Stimulated activated naive CD8-positive, alpha-beta T cell treated with anti-CD3 and anti-CD28 coated beads, Interleukin-15, Interleukin-2, amounts not matched to agents 100 ng/mL and 50 ng/mL, for 24 hours (primary cell): ENCODE measurements at regions not wholly inside any gene's neighbourhood (a gene's known extent, or its start where the extent isn't known, plus 50 kb on each side); places are given as distances from the start of the nearest gene placed in this dataset.

Experiments used
- H3K27ac Mint-ChIP-seq: one replicate; pipeline ENCODE4 v1.8.0; 2021; ENCODE audit warnings: mild to moderate bottlenecking, mixed read lengths
- H3K27me3 Mint-ChIP-seq: one replicate; pipeline ENCODE4 v1.8.0; 2021; ENCODE audit warnings: mixed read lengths
- H3K36me3 Mint-ChIP-seq: one replicate; pipeline ENCODE4 v1.8.0; 2021; ENCODE audit warnings: low read depth, mixed read lengths
- H3K4me1 Mint-ChIP-seq: one replicate; pipeline ENCODE4 v1.8.0; 2021; ENCODE audit warnings: low read depth, mixed read lengths
- H3K4me3 Mint-ChIP-seq: one replicate; pipeline ENCODE4 v1.8.0; 2021; ENCODE audit warnings: mild to moderate bottlenecking, mixed read lengths
- H3K9me3 Mint-ChIP-seq: one replicate; pipeline ENCODE4 v1.8.0; 2021; ENCODE audit warnings: mixed read lengths

DNA sequence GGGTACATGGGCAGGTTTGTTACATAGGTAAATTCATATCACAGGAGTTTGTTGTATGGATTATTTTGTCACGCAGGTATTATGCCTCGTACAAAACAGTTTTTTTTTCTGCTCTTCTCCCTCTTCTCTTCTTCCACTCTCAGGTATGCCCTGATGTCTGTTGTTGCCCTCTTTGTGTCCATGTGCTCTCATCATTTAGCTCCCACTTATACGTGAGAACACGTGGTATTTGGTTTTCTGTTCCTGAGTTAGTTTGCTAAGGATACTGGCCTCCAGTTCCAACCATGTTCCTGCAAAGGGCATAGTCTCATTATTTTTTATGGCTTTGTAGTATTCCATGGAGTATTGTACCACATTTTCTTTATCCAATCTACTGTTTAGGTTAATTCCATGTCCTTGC is 65.7 kb downstream of the UNC5CL start:
- peaks cover 60% of the 10 kb centered on the region for H3K27me3 Mint-ChIP-seq

GRCh38 chr6:40972814-40973213 is 66.2 kb downstream of the UNC5CL start:
- peaks cover 3% of the 10 kb centered on the region for H3K9me3 Mint-ChIP-seq
- H3K27ac Mint-ChIP-seq = no peak overlapping the region
- peaks cover 55% of the 10 kb centered on the region for H3K27me3 Mint-ChIP-seq
- no peak overlapping the region for H3K4me3 Mint-ChIP-seq
- H3K4me1 Mint-ChIP-seq = no peaks in the 10 kb centered on the region
- H3K36me3 Mint-ChIP-seq = no peaks in the 10 kb centered on the region

More for the DNA sequence above, 65.7 kb downstream of the UNC5CL start:
- Mint-ChIP-seq H3K4me1 (no peaks in the 10 kb centered on the region), H3K4me3 (no peak overlapping the region), H3K36me3 (no peaks in the 10 kb centered on the region), H3K9me3 (peaks cover 3% of the 10 kb centered on the region), H3K27ac (no peak overlapping the region)

DNA sequence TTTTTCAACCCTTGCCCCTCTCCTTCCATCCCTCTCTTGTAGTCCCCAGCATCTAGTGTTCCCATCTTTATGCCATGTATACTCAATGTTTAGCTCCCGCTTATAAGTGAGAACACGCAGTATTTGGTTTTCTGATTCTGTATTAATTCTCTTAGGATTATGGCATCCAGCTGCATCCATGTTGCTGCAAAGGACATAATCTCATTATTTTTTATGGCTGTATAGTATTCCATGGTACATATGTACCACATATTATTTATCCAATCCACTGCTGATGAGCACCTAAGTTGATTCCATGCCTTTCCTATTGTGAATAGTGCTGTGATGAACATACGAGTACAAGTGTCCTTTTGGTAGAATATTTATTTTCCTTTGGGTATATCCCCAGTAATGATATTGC is 66.8 kb downstream of the UNC5CL start:
- Mint-ChIP-seq H3K27me3 (peaks cover 49% of the 10 kb centered on the region), H3K4me1 (no peaks in the 10 kb centered on the region), H3K4me3 (no peak overlapping the region), H3K36me3 (no peaks in the 10 kb centered on the region), H3K9me3 (peaks cover 3% of the 10 kb centered on the region), H3K27ac (no peak overlapping the region)

- no peak overlapping the region for H3K27ac Mint-ChIP-seq
- peaks cover 3% of the 10 kb centered on the region for H3K9me3 Mint-ChIP-seq
- H3K36me3 Mint-ChIP-seq = no peaks in the 10 kb centered on the region
- H3K4me1 Mint-ChIP-seq = no peaks in the 10 kb centered on the region
- H3K27me3 Mint-ChIP-seq = peaks cover 15% of the 10 kb centered on the region
- H3K4me3 Mint-ChIP-seq = no peak overlapping the region
Measured at GRCh38 chr6:40968620-40969164, 70.3 kb downstream of the UNC5CL start.

- peaks cover 6% of the 10 kb centered on the region for H3K27me3 Mint-ChIP-seq
- H3K9me3 Mint-ChIP-seq = no peaks in the 10 kb centered on the region
- H3K4me1 Mint-ChIP-seq = peaks cover 11% of the 10 kb centered on the region
- H3K27ac Mint-ChIP-seq = no peak overlapping the region
- no peak overlapping the region for H3K4me3 Mint-ChIP-seq
- no peaks in the 10 kb centered on the region for H3K36me3 Mint-ChIP-seq
Measured at GRCh38 chr6:40966860-40967259, 72.2 kb downstream of the UNC5CL start.

DNA sequence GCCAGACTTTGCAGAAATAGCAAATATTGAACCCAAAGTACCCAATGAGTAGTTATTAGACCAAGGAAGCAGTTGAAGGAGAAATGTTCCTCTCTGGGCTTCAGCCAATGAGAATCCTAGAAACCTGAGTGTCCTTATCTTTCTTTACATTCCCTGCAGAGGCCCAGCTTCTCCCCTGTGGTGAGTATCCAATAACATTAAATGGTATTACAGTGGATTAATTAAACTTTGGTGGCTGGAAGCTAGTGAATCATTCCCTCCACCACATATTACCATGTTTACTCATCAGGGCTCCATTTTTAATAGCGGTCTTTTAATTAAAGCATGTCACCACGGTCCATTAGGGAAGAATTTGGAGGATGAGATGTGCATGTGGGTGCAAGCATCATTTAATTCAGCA is 74.0 kb downstream of the UNC5CL start:
- no peak overlapping the region for H3K4me3 Mint-ChIP-seq
- H3K4me1 Mint-ChIP-seq = peaks cover 11% of the 10 kb centered on the region
- H3K9me3 Mint-ChIP-seq = no peaks in the 10 kb centered on the region
- H3K27ac Mint-ChIP-seq = no peak overlapping the region
- peaks cover 6% of the 10 kb centered on the region for H3K27me3 Mint-ChIP-seq
- H3K36me3 Mint-ChIP-seq = no peaks in the 10 kb centered on the region

DNA sequence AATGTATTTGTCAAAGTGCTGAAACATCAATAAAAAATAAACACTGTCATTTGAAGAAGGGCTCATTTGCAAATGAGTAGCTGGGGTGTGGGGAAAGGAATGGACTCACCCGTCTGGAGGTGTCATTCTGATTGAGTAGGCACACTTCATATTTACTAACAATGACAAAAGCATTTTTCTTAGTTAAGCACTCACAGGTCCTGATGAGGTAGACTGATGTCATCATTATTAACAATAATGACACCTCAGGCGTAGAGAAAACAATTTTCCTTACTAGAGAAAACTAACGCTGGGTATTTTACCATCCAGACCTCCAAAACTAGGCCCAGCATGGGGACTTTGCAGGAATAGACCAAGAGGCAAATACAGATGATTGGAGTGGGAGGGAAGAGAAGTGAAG is 76.0 kb downstream of the UNC5CL start:
- no peak overlapping the region for H3K4me3 Mint-ChIP-seq
- H3K36me3 Mint-ChIP-seq = no peaks in the 10 kb centered on the region
- peaks cover 11% of the 10 kb centered on the region for H3K4me1 Mint-ChIP-seq
- H3K9me3 Mint-ChIP-seq = no peaks in the 10 kb centered on the region
- H3K27ac Mint-ChIP-seq = no peak overlapping the region
- no peaks in the 10 kb centered on the region for H3K27me3 Mint-ChIP-seq

- H3K27ac Mint-ChIP-seq = peak overlapping the region; percentile 2
- H3K27me3 Mint-ChIP-seq = no peaks in the 10 kb centered on the region
- no peaks in the 10 kb centered on the region for H3K36me3 Mint-ChIP-seq
- H3K9me3 Mint-ChIP-seq = no peaks in the 10 kb centered on the region
- H3K4me1 Mint-ChIP-seq = peaks cover 11% of the 10 kb centered on the region
- no peak overlapping the region for H3K4me3 Mint-ChIP-seq
Measured at GRCh38 chr6:40962241-40962640, 76.8 kb downstream of the UNC5CL start.

DNA sequence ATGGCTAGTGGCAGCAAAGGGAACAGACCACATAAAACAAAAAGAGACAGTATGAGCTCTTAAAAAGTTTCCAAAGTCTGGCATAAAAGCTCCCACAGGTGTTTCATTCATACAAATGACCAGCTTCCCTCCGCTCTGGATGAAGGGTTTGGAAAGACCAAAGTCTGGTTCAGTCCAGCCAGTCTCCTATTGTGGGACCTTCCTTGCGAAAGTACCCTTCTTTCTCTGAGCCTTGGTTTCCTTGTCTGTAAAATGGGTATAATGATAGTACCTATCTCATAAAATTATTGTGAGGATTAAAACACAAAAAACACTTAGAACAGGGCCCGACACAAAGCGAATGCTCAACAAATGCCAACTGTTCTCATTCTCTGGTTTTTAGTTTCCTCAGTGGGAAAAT is 77.2 kb downstream of the UNC5CL start:
- Mint-ChIP-seq H3K4me3 (no peak overlapping the region), H3K27me3 (no peaks in the 10 kb centered on the region), H3K36me3 (no peaks in the 10 kb centered on the region), H3K27ac (peak overlapping the region; percentile 2), H3K4me1 (peaks cover 11% of the 10 kb centered on the region), H3K9me3 (no peaks in the 10 kb centered on the region)

- H3K27me3 Mint-ChIP-seq = no peaks in the 10 kb centered on the region
- H3K9me3 Mint-ChIP-seq = no peaks in the 10 kb centered on the region
- peaks cover 11% of the 10 kb centered on the region for H3K4me1 Mint-ChIP-seq
- H3K36me3 Mint-ChIP-seq = no peaks in the 10 kb centered on the region
- no peak overlapping the region for H3K27ac Mint-ChIP-seq
- H3K4me3 Mint-ChIP-seq = no peak overlapping the region
Measured at GRCh38 chr6:40960742-40961430, 78.1 kb downstream of the UNC5CL start.

DNA sequence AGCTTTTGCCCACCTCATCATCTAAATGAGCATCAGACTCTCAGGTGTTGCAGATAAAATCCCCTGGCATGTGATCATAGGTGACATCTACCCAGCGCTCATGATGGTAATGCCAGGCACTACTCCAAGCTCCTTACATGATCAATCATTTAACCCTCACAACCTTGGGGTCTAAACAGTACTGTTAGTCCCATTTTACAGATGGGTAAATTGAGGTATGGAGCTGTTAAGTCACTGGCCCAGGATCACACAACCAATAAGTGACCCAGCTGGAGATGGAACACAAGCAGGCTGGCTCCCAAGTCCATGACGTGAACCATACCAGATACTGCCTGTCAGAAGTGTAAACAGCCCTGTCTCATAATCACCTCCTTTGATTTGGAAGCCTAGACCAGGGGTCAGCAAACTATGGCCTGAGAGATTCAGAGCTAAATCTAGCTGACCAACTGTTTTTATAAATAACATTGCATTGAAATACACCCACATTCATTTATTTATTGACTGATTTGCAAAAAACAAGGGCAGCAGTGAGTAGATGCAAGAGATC is 79.2 kb downstream of the UNC5CL start:
- Mint-ChIP-seq H3K4me3 (no peak overlapping the region), H3K27me3 (no peaks in the 10 kb centered on the region), H3K36me3 (no peaks in the 10 kb centered on the region), H3K27ac (no peak overlapping the region), H3K4me1 (peaks cover 11% of the 10 kb centered on the region), H3K9me3 (no peaks in the 10 kb centered on the region)

DNA sequence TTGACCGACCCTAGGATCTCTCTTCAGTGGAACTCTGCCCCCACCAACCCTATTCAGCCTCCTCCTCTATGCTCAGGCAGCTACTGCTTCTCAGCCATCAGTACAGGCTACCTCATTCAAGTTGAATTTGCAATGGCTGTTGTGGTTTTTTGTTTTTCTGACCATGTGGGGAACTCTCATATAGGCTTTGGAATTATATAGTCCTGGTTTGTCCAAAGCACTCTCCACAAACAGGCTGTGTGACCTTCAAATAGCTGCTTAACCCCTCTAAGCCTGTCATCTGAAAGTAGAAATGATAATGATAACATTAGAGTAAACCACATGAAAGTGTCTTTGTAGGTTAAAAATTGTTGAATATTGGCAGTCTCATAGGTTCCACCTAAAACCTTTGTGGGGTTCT is 80.3 kb downstream of the UNC5CL start:
- H3K9me3 Mint-ChIP-seq = no peaks in the 10 kb centered on the region
- H3K4me1 Mint-ChIP-seq = peaks cover 11% of the 10 kb centered on the region
- H3K27me3 Mint-ChIP-seq = no peaks in the 10 kb centered on the region
- H3K36me3 Mint-ChIP-seq = no peaks in the 10 kb centered on the region
- no peak overlapping the region for H3K4me3 Mint-ChIP-seq
- H3K27ac Mint-ChIP-seq = no peak overlapping the region

GRCh38 chr6:40957616-40958492 is 81.2 kb downstream of the UNC5CL start:
- Mint-ChIP-seq H3K4me1 (peaks cover 10% of the 10 kb centered on the region), H3K36me3 (no peaks in the 10 kb centered on the region), H3K9me3 (no peaks in the 10 kb centered on the region), H3K4me3 (no peak overlapping the region), H3K27me3 (no peaks in the 10 kb centered on the region), H3K27ac (no peak overlapping the region)

GRCh38 chr6:40956936-40957335 is 82.1 kb downstream of the UNC5CL start:
- H3K27me3 Mint-ChIP-seq = no peaks in the 10 kb centered on the region
- H3K9me3 Mint-ChIP-seq = no peaks in the 10 kb centered on the region
- no peak overlapping the region for H3K4me3 Mint-ChIP-seq
- peaks cover under 1% of the 10 kb centered on the region for H3K4me1 Mint-ChIP-seq
- H3K36me3 Mint-ChIP-seq = no peaks in the 10 kb centered on the region
- H3K27ac Mint-ChIP-seq = no peak overlapping the region

GRCh38 chr6:40955178-40955545 is 83.9 kb downstream of the UNC5CL start:
- no peaks in the 10 kb centered on the region for H3K9me3 Mint-ChIP-seq
- H3K27ac Mint-ChIP-seq = no peak overlapping the region
- no peaks in the 10 kb centered on the region for H3K36me3 Mint-ChIP-seq
- peaks cover 11% of the 10 kb centered on the region for H3K27me3 Mint-ChIP-seq
- H3K4me1 Mint-ChIP-seq = no peaks in the 10 kb centered on the region
- H3K4me3 Mint-ChIP-seq = no peak overlapping the region
